NCI-H1105 (cell line): ENCODE measurements at regions not wholly inside any gene's neighbourhood (a gene's known extent, or its start where the extent isn't known, plus 50 kb on each side); places are given as distances from the start of the nearest gene placed in this dataset.
"Not testable (repeated sequence)": the region's sequence is repeated elsewhere in the genome, so short reads cannot be mapped to it uniquely, and the experiment has no call there.

Source experiments
- DNase-seq: peaks from one replicate; lab custom pipeline; 2025; lab: John Stamatoyannopoulos, UW

- no peak for DNase-seq
These were observed 479.2 kb downstream of the RPS29 start for GRCh38 chr14:49106741-49107667.

DNA sequence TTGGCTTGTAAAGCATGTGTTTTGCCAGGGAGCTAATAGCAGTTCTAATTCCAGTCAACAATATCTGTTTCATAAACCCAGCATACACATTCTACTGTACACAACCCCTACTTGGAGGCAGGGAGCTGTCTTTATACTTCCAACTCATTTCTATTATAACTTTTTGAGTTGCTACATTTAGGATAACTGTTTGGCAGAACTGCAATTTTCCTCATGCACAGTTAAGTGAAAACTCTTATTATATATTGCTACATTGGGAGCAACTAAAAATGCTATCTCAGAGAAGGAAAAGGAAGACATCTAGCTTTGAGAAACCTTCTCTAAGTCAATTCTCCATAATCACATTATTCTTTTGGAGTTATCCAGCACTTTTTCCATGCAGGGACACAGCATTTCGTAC, 480.2 kb downstream of the RPS29 start:
- DNase-seq: no peak

DNA sequence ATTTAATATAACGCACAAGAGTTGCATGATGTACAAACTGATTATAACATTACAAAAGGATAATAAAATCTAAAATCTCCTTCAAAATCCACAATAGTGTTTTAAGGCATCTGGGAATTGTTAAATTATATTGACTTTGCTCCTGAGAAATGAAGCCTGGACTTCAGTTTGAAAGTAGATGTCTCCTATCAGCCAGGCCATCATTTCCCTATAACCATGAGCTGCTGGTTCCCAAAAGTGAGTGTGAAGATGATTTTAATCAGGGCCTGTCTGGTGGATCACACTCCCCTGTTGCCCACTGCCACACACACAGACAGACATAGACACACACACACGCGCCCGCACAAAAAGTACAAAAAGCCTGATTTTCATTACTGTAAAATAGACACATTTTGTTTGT, 480.7 kb downstream of the RPS29 start:
- DNase-seq: no peak

DNA sequence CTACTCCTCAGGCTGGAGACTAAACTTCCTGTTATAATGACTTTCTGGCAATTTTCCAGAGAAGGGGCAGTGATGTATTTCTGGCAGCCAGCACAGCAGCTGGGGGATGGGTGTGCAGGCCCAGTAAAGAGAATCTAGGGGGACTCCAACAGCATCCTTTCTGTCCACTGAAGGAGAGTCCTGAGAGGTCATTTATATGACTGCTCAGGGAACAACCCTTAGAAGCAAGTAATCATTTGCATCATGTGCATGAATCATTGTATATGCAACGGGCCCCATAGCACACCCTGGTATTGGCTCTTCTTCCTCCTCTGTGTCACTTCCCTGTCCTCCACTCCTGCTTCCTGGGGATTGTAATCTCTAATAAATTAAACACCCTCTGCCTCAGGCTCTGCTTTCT, 493.8 kb downstream of the RPS29 start:
- DNase-seq: no peak

GRCh38 chr14:49089107-49089506, 497.1 kb downstream of the RPS29 start:
- DNase-seq: no peak

- DNase-seq: not testable (repeated sequence)
These were observed 512.9 kb downstream of the RPS29 start for GRCh38 chr14:49073292-49073691.

DNA sequence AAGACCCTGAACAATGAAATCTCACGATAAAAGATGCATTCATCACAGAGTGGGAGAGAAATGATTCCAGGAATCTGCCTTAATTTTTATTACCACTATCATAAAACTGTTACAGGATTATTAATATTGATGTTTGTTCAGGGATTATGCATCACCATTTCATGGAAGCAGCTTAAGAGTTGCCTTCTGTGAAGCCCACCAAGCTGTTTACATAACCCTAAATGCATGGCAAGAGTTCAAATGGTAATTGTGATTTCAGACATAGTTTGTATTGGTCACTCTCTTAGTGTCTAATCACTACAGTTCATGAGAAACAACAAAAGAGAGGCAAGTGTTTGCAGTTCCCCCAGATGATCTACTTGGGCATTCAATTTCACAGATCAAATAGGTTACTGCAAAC, 527.7 kb downstream of the RPS29 start:
- DNase-seq: no peak

DNA sequence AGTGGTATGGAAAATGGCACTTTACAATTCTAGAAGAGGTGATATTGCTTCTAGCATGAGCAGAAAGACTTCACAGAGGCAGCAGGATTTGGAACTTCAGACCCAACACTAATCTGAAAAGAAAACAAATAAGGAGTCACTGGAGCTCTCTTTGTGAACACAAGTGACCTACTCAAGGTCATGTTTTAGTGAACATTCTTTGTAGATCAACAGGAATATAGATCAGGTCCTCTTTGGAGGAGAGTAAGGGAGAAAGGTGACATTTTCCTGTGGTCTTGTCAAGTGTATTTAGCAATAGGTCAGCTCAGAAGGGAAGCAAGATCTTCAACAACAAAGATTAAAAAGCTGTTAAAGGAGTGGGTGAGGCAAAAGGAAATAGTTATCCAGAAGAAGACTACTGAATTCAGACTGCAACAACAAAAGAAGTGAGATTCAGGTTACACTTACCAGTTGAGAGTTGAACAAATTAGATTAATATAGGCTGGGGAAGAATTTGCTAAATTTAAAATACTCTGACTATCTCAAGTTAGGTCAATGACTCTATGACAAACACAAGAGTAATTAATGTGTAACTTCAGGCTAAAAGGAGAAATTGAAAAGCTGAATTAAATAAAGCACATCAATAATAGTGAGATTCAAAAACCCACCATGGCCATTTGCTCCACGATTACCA, 528.2 kb downstream of the RPS29 start:
- DNase-seq: no peak

GRCh38 chr14:49056021-49056420, 530.2 kb downstream of the RPS29 start:
- DNase-seq: no peak

DNA sequence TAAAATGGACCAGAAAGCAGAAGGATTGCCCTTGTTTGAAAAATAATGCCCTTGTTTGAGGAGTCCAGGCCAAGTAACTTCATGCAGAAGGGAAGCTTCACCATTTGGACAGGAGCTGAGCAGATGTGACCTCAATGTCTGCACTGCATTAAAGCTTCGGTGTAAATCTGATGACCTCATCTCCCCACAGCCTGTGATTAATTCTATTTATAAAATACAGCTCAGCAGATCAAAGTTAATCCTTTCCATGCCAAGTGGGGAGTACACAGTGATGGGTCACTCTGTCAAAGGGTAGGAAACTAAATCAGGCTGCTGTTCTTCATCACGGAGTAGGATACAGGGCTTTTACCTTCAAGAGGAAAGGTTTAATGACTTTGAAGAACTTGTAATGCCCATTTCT, 533.7 kb downstream of the RPS29 start:
- DNase-seq: no peak

GRCh38 chr14:49051328-49052060, 534.7 kb downstream of the RPS29 start:
- no peak for DNase-seq

DNA sequence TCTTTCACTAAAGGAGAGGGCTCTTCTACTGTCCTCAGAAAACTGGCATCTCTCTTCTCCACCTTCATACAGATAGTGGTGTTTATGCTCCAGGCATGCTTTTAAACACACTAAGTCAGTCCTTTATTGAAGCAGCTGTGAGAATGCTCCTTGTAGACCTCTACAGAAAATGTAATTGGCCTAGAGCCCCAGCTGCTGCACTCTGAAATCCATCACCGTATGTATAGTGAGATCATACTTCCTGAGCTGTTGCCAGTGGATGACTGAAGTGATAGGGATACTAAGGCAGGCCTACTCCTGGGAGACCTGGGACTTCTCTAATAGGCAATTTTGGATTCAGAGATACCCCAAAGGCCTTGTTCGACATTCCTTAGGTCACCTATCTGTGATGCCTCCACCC, 535.4 kb downstream of the RPS29 start:
- no peak for DNase-seq

GRCh38 chr14:49049711-49050110, 536.5 kb downstream of the RPS29 start:
- DNase-seq: no peak

DNA sequence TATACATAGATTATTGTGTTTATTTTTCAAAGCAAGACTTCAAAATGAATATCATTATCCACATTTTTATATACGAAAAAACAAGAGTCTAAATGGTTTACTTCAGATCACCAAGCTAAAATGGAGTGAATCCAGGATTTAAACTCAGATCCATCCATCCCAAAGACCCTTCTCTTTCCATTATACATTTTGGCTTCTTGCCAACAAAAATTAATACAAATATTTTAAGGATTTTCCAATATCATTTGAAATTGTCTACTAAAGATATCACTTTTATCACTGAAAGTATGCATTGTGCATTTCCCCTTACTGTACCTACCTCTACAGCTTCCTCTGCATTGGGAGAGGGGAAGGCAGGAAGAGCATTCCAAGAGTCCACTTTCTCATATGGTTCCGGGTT, 541.2 kb downstream of the RPS29 start:
- DNase-seq: no peak

DNA sequence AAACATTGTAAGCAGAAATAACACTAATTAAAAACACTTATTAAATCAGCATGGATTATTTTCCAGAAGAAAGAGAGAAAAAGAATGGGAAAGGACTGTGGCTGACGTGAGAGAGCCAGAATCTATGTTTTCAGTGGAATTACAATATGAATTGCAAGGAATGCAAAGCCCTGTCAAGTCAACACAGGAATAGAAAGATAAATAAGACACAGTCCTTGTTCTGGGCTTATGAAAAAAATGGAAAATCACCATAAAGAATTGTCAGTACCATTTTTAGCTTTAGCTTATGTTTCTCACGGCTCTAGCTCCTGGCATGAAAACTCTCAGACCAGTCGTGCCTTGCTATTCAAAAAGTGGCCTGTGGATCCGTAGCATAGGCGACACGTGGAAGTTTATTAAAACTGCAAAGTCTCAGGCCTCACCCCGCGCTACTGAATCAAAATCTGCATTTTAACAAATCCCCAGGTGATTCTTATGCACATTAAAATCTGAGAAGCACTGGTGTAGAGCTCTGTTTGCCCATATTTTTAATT, 549.1 kb downstream of the RPS29 start:
- no peak for DNase-seq

DNA sequence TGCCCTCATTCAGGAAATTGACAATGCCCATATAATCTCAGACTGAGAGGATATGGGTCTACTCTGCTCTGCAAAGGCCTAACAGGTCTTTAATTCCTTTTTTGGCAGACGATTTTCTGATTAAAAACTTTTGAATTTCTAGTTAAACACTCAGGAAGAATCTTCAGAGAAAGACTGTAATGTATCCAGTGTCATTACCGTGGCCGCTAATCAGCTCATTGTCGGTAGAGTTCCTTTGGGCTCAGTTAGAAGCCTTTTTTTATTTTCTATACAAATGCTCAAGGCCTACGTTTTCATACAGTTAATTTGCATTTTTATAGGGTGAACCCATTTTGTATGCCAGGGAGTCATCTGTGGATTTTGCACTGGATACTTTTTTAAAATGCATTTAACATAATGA, 549.9 kb downstream of the RPS29 start:
- DNase-seq: no peak

DNA sequence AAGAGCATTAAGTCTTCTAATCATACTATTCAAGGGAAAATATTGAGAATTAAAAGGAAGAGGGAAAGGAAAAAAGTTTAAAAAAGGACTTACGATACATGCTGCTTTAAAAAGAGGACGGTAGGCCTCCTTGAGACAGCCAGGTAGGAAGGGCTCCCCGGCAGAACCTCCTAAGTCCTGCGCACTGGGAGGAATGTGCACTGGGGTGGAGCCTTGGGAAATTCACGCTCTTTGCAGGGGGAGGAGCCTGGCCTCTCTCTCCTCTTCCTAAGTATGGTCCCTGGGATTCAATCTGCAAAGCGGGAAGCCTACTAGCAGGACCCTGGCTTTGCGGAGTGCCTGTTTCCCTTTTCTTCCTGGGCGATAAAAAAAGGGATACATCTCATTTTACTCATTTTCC, 553.0 kb downstream of the RPS29 start:
- DNase-seq: no peak

GRCh38 chr14:49031710-49032109, 554.5 kb downstream of the RPS29 start:
- DNase-seq: not testable (repeated sequence)

DNA sequence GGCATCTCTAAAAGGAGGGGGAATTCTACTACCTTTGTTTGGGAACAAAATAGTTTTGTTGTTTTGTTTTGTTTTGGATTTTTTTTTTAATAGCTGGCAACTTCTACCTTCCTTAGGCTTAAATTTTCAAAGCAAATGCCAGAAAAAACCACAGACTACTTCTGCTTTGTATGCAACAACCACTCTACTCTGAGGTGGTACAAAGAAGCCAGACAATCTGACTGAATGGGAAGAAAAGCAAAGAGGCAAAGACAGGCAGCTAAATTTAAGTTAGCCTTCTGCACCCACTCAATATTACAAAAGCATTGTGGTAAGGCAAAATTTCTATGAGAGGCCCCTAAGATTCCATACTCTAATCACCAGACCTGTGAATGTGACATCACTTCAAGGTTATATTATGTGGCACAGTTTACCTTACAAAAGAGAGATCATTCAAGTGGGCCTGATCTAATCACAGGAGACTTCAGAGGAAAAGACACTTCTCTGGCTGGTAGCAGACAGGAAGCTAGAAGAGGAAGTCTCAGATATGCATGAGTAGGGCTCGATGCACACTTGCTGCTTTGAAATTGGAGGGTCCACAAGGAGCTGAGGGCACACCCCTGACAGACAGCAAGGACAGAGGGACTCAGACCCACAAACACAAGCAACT, 566.6 kb downstream of the RPS29 start:
- no peak for DNase-seq

GRCh38 chr14:49017447-49017846, 568.7 kb downstream of the RPS29 start:
- DNase-seq: no peak

- no peak for DNase-seq
These were observed 569.8 kb downstream of the RPS29 start for GRCh38 chr14:49016381-49016780.

DNA sequence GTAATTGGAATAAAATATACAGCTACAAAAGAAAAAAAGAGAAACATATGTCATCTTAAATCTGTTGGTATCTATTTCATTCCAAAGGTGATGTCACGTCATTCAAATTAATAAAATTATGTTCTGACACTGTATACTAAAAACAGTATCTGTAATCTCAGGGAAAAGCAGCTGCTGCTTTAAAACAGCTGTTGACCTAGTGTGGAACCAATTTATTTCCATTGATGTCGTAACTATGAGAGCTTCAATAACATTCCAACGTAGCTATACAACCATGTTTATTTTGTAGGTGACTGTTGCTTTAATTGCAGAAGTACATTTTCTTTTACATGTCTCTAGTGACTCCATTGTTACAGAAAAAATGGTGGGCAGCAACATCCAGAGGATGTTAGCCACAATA, 571.7 kb downstream of the RPS29 start:
- DNase-seq: no peak
